ENCODE measurements at regions not wholly inside any gene's neighbourhood (a gene's known extent, or its start where the extent isn't known, plus 50 kb on each side); places are given as distances from the start of the nearest gene placed in this dataset.

GRCh38 chr15:79160211-79160610 is 69.6 kb upstream of the RASGRF1 start:
- TF ChIP-seq CTCF (IDR thresholded peaks at IDR 0.05) (no peak), ZFX (IDR thresholded peaks at IDR 0.05; ENCODE audit: borderline replicate concordance) (no peak)

Data from 22Rv1 (cell line).